ENCODE measurements at regions not wholly inside any gene's neighbourhood (a gene's known extent, or its start where the extent isn't known, plus 50 kb on each side); places are given as distances from the start of the nearest gene placed in this dataset.

DNA sequence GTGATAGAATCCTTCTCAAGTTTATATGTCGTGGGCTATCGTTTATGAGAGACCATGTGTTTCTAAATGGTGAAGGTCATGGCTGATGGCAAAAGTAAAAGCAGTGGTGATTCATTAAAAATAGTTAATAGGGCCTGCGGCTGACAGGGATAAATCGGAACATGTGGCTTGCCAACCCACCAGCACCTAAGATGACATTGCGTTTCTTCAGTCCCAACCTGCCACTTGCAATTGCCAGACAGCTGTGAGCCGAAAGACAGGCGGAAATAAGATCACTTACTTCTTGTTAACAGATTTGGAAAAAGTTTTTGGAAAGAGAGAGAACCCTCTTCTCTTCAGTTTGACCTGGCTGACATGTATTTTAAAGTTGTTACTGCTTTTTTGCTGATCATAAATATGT, 131.5 kb upstream of the MPPED2 start:
- TF ChIP-seq CTCF (conservative IDR thresholded peaks at IDR 0.05; ENCODE audit: low read depth, low read length) (no peak), EZH2 (IDR thresholded peaks at IDR 0.05; ENCODE audit: low read length, unreplicated experiment) (no peak), EZH2phosphoT487 (IDR thresholded peaks at IDR 0.05; ENCODE audit: borderline replicate concordance, low read length) (no peak)

DNA sequence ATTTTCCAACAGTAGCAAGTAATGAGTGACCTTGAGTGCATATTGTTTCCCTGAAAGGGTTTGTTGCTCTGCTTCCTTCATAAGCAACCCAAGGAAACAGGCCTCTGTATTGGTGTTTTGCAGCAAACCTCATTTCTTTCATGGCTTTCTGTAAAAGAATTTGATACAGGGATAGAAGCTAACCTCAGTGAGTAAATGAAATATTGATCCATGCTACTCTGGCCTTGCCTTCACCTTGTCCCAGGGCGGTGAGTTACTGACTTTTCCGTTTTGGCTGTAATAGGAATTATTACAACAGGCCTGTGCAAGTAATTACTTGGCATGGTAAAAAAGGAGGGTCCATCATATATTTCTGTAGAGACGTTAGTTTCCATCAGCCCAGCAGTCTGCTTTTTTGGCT, 130.9 kb upstream of the MPPED2 start:
- POLR2A ChIA-PET (ENCODE audit: unreplicated experiment) = no interaction called here
- Histone ChIP-seq H3F3A (ENCODE audit: low read length, unreplicated experiment) (no peaks in the 10 kb centered on the region), H3K27me3 (ENCODE audit: low read length) (no peaks in the 10 kb centered on the region), H3K27ac (ENCODE audit: low read length) (no peak overlapping the region), H2AFZ (ENCODE audit: low read length) (no peak overlapping the region), H3K9me3 (ENCODE audit: low read length) (no peaks in the 10 kb centered on the region), H3K4me2 (ENCODE audit: low read length) (no peak overlapping the region), H3K4me3 (ENCODE audit: low read length) (no peak overlapping the region), H3K79me2 (ENCODE audit: low read length) (no peaks in the 10 kb centered on the region), H3K9me2 (replicated peaks; ENCODE audit: low read length) (no peaks in the 10 kb centered on the region), H3K9ac (ENCODE audit: low read length) (no peak overlapping the region), H4K20me1 (ENCODE audit: low read length) (no peaks in the 10 kb centered on the region), H3K4me1 (ENCODE audit: insufficient read depth, low read length) (no peaks in the 10 kb centered on the region), H3K36me3 (ENCODE audit: low read depth, low read length) (no peaks in the 10 kb centered on the region)
- TF ChIP-seq CTCF (conservative IDR thresholded peaks at IDR 0.05; ENCODE audit: low read depth, low read length) (no peak), EZH2phosphoT487 (IDR thresholded peaks at IDR 0.05; ENCODE audit: borderline replicate concordance, low read length) (no peak), EZH2 (IDR thresholded peaks at IDR 0.05; ENCODE audit: low read length, unreplicated experiment) (no peak)
- BruUV-seq (replicated peaks) = no TSS peak
- CTCF ChIA-PET = no interaction called here
- DNase-seq (no peak), ATAC-seq (no peak)
- intact Hi-C loops (cut with micrococcal nuclease) = no loop called here

More for the DNA sequence above, 131.5 kb upstream of the MPPED2 start:
- Histone ChIP-seq H2AFZ (ENCODE audit: low read length) (no peak overlapping the region), H3K4me3 (ENCODE audit: low read length) (no peak overlapping the region), H3K9ac (ENCODE audit: low read length) (no peak overlapping the region), H3K9me2 (replicated peaks; ENCODE audit: low read length) (no peaks in the 10 kb centered on the region), H3K27me3 (ENCODE audit: low read length) (no peaks in the 10 kb centered on the region), H3K79me2 (ENCODE audit: low read length) (no peaks in the 10 kb centered on the region), H3F3A (ENCODE audit: low read length, unreplicated experiment) (no peaks in the 10 kb centered on the region), H3K4me2 (ENCODE audit: low read length) (no peak overlapping the region), H3K27ac (ENCODE audit: low read length) (no peak overlapping the region), H3K4me1 (ENCODE audit: insufficient read depth, low read length) (no peaks in the 10 kb centered on the region), H3K9me3 (ENCODE audit: low read length) (no peaks in the 10 kb centered on the region), H4K20me1 (ENCODE audit: low read length) (no peaks in the 10 kb centered on the region), H3K36me3 (ENCODE audit: low read depth, low read length) (no peaks in the 10 kb centered on the region)
- DNase-seq (no peak), ATAC-seq (no peak)
- ChIA-PET CTCF (no interaction called here), POLR2A (ENCODE audit: unreplicated experiment) (no interaction called here)
- BruUV-seq (replicated peaks) = no TSS peak
- intact Hi-C loops (cut with micrococcal nuclease) = no loop called here

- H3K27ac ChIP-seq (ENCODE audit: low read length) = no peak overlapping the region
- no peak overlapping the region for H3K9ac ChIP-seq (ENCODE audit: low read length)
- H3K36me3 ChIP-seq (ENCODE audit: low read depth, low read length) = no peaks in the 10 kb centered on the region
- no peak for ATAC-seq
- TF ChIP-seq CTCF (conservative IDR thresholded peaks at IDR 0.05; ENCODE audit: low read depth, low read length) (no peak), EZH2 (IDR thresholded peaks at IDR 0.05; ENCODE audit: low read length, unreplicated experiment) (no peak)
- no peaks in the 10 kb centered on the region for H3F3A ChIP-seq (ENCODE audit: low read length, unreplicated experiment)
- CTCF ChIA-PET = no interaction called here
- BruUV-seq (replicated peaks) = no TSS peak
- no peak overlapping the region for H3K4me2 ChIP-seq (ENCODE audit: low read length)
- H3K27me3 ChIP-seq (ENCODE audit: low read length) = no peaks in the 10 kb centered on the region
- POLR2A ChIA-PET (ENCODE audit: unreplicated experiment) = no interaction called here
- intact Hi-C loops (cut with micrococcal nuclease) = no loop called here
- DNase-seq = no peak
- no peaks in the 10 kb centered on the region for H4K20me1 ChIP-seq (ENCODE audit: low read length)
- H3K9me3 ChIP-seq (ENCODE audit: low read length) = no peaks in the 10 kb centered on the region
- no peaks in the 10 kb centered on the region for H3K9me2 ChIP-seq (replicated peaks; ENCODE audit: low read length)
- H3K4me1 ChIP-seq (ENCODE audit: insufficient read depth, low read length) = no peaks in the 10 kb centered on the region
- no peak overlapping the region for H2AFZ ChIP-seq (ENCODE audit: low read length)
- H3K79me2 ChIP-seq (ENCODE audit: low read length) = no peaks in the 10 kb centered on the region
- no peak overlapping the region for H3K4me3 ChIP-seq (ENCODE audit: low read length)
These were observed 126.6 kb upstream of the MPPED2 start for GRCh38 chr11:30712749-30713148.

Data from PC-3 (cell line).